ENCODE measurements at regions not wholly inside any gene's neighbourhood (a gene's known extent, or its start where the extent isn't known, plus 50 kb on each side); places are given as distances from the start of the nearest gene placed in this dataset.

GRCh38 chr22:22103078-22103875, 120.7 kb upstream of the TOP3B start:
- TF ChIP-seq EZH2 (IDR thresholded peaks at IDR 0.05; ENCODE audit: borderline replicate concordance, low read length) (no peak), CTCF (IDR thresholded peaks at IDR 0.05; ENCODE audit: low read length) (peak; percentile 47)

Measured in OCI-LY1 (cell line).